ENCODE measurements at regions not wholly inside any gene's neighbourhood (a gene's known extent, or its start where the extent isn't known, plus 50 kb on each side); places are given as distances from the start of the nearest gene placed in this dataset.

GRCh38 chr6:23145781-23146180, 576.4 kb downstream of the HDGFL1 start:
- DNase-seq (ENCODE audit: low read depth) (no peak), FAIRE-seq (no peak)
- H3K4me3 ChIP-seq (ENCODE audit: low read depth, low read length): no peak overlapping the region
- TF ChIP-seq CTCF (IDR thresholded peaks at IDR 0.05; ENCODE audit: insufficient read depth, low read length, severe bottlenecking): no peak
- no peaks in the 10 kb centered on the region for H3K27me3 ChIP-seq (ENCODE audit: control insufficient read depth, insufficient read depth, low read length)
- H3K36me3 ChIP-seq (ENCODE audit: control insufficient read depth, insufficient read depth, low read length): no peaks in the 10 kb centered on the region

- Histone ChIP-seq H3K36me3 (ENCODE audit: control insufficient read depth, insufficient read depth, low read length) (no peaks in the 10 kb centered on the region), H3K4me3 (ENCODE audit: low read depth, low read length) (no peak overlapping the region), H3K27me3 (ENCODE audit: control insufficient read depth, insufficient read depth, low read length) (no peaks in the 10 kb centered on the region)
- no peak for TF ChIP-seq CTCF (IDR thresholded peaks at IDR 0.05; ENCODE audit: insufficient read depth, low read length, severe bottlenecking)
- FAIRE-seq (no peak), DNase-seq (ENCODE audit: low read depth) (no peak)
These were observed 584.8 kb downstream of the HDGFL1 start for GRCh38 chr6:23154159-23154558.

GRCh38 chr6:23170049-23170448, 600.7 kb downstream of the HDGFL1 start:
- Histone ChIP-seq H3K4me3 (ENCODE audit: low read depth, low read length) (no peak overlapping the region), H3K27me3 (ENCODE audit: control insufficient read depth, insufficient read depth, low read length) (no peaks in the 10 kb centered on the region), H3K36me3 (ENCODE audit: control insufficient read depth, insufficient read depth, low read length) (no peaks in the 10 kb centered on the region)
- no peak for FAIRE-seq
- DNase-seq (ENCODE audit: low read depth): no peak
- no peak for TF ChIP-seq CTCF (IDR thresholded peaks at IDR 0.05; ENCODE audit: insufficient read depth, low read length, severe bottlenecking)

GRCh38 chr6:23173234-23173633, 603.9 kb downstream of the HDGFL1 start:
- TF ChIP-seq CTCF (IDR thresholded peaks at IDR 0.05; ENCODE audit: insufficient read depth, low read length, severe bottlenecking): no peak
- Histone ChIP-seq H3K4me3 (ENCODE audit: low read depth, low read length) (no peak overlapping the region), H3K36me3 (ENCODE audit: control insufficient read depth, insufficient read depth, low read length) (no peaks in the 10 kb centered on the region), H3K27me3 (ENCODE audit: control insufficient read depth, insufficient read depth, low read length) (no peaks in the 10 kb centered on the region)
- DNase-seq (ENCODE audit: low read depth) (peak; percentile 69), FAIRE-seq (no peak)

- FAIRE-seq (no peak), DNase-seq (ENCODE audit: low read depth) (peak; percentile 97)
- Histone ChIP-seq H3K36me3 (ENCODE audit: control insufficient read depth, insufficient read depth, low read length) (no peaks in the 10 kb centered on the region), H3K4me3 (ENCODE audit: low read depth, low read length) (no peak overlapping the region), H3K27me3 (ENCODE audit: control insufficient read depth, insufficient read depth, low read length) (no peaks in the 10 kb centered on the region)
- no peak for TF ChIP-seq CTCF (IDR thresholded peaks at IDR 0.05; ENCODE audit: insufficient read depth, low read length, severe bottlenecking)
These were observed 605.5 kb downstream of the HDGFL1 start for GRCh38 chr6:23174781-23175361.

GRCh38 chr6:23175391-23175790, 606.0 kb downstream of the HDGFL1 start:
- DNase-seq (ENCODE audit: low read depth) (peak; percentile 60), FAIRE-seq (no peak)
- no peak overlapping the region for H3K4me3 ChIP-seq (ENCODE audit: low read depth, low read length)
- no peaks in the 10 kb centered on the region for H3K27me3 ChIP-seq (ENCODE audit: control insufficient read depth, insufficient read depth, low read length)
- no peak for TF ChIP-seq CTCF (IDR thresholded peaks at IDR 0.05; ENCODE audit: insufficient read depth, low read length, severe bottlenecking)
- H3K36me3 ChIP-seq (ENCODE audit: control insufficient read depth, insufficient read depth, low read length): no peaks in the 10 kb centered on the region

Data from bronchial epithelial cell (primary cell).